CD14-positive monocyte (primary cell): ENCODE measurements at regions not wholly inside any gene's neighbourhood (a gene's known extent, or its start where the extent isn't known, plus 50 kb on each side); places are given as distances from the start of the nearest gene placed in this dataset.

Experiments
- DNase-seq, 3 donors: peaks; one replicate each; pipeline ENCODE4 v3.0.0-alpha.2; 2011 to 2022
- H2AFZ ChIP-seq: 2 replicates; pipeline ENCODE4 v1.6.0; 2012; ENCODE audit warnings: mild to moderate bottlenecking, low read depth, low read length, inconsistent platforms; ENCODE audit not compliant: insufficient read depth, poor library complexity, severe bottlenecking
- H3K27ac ChIP-seq, 2 donors: 1 replicate in 1 of 2; 2 replicates in 1 of 2; pipeline ENCODE4 v1.5.1; 2012 to 2013; ENCODE audit warnings: low read length in 2 of 2, control low read depth in 1 of 2, inconsistent platforms in 1 of 2, low read depth in 1 of 2, mild to moderate bottlenecking in 1 of 2
- H3K27me3 ChIP-seq, 2 donors: one replicate each; pipeline versions ENCODE4 v1.6.0 to v1.6.1; 2011 to 2013; ENCODE audit warnings: low read length in 2 of 2; ENCODE audit not compliant: control insufficient read depth in 2 of 2, insufficient read depth in 2 of 2
- H3K36me3 ChIP-seq, 2 donors: replicated peaks in 1 of 2; 1 replicate in 1 of 2; 2 replicates in 1 of 2; pipeline versions ENCODE4 v1.5.1 to v1.6.1; 2012 to 2013; ENCODE audit warnings: low read length in 2 of 2, control low read depth in 1 of 2, inconsistent platforms in 1 of 2, mild to moderate bottlenecking in 1 of 2; ENCODE audit not compliant: insufficient read depth in 2 of 2, control insufficient read depth in 1 of 2
- H3K4me1 ChIP-seq, 2 donors: 1 replicate in 1 of 2; 2 replicates in 1 of 2; pipeline versions ENCODE4 v1.5.1 to v1.6.1; 2012 to 2013; ENCODE audit warnings: low read length in 2 of 2, control low read depth in 1 of 2, inconsistent platforms in 1 of 2, mild to moderate bottlenecking in 1 of 2, moderate library complexity in 1 of 2; ENCODE audit not compliant: insufficient read depth in 2 of 2, control insufficient read depth in 1 of 2
- H3K4me2 ChIP-seq: replicated peaks from 2 replicates; pipeline ENCODE3; 2012; ENCODE audit warnings: low read length, moderate library complexity, mild to moderate bottlenecking; ENCODE audit not compliant: poor library complexity, severe bottlenecking; ENCODE audit errors: extremely low read depth
- H3K4me3 ChIP-seq, 3 experiments: fragments of 200-600 bp in 1 of 3; sonication (generic) in 1 of 3; replicated peaks in 1 of 3; 1 replicate in 2 of 3; 2 replicates in 1 of 3; pipeline ENCODE4 v1.5.1; 2011 to 2013; ENCODE audit warnings: low read length in 3 of 3, mild to moderate bottlenecking in 3 of 3, control low read depth in 2 of 3, low read depth in 2 of 3, inconsistent platforms in 1 of 3, moderate library complexity in 1 of 3
- H3K79me2 ChIP-seq: 2 replicates; pipeline ENCODE4 v1.6.0; 2012; ENCODE audit warnings: mild to moderate bottlenecking, control low read depth, inconsistent platforms, low read length, moderate library complexity; ENCODE audit not compliant: insufficient read depth
- H3K9ac ChIP-seq: 2 replicates; pipeline ENCODE4 v1.6.0; 2017; ENCODE audit warnings: low read length, mild to moderate bottlenecking; ENCODE audit not compliant: insufficient read depth, poor library complexity, severe bottlenecking
- H3K9me3 ChIP-seq, 2 donors: replicated peaks in 1 of 2; 1 replicate in 1 of 2; 2 replicates in 1 of 2; pipeline versions ENCODE4 v1.5.1 to v1.6.1; 2012 to 2013; ENCODE audit warnings: low read length in 2 of 2, control low read depth in 1 of 2; ENCODE audit not compliant: control insufficient read depth in 1 of 2, insufficient read depth in 1 of 2
- H4K20me1 ChIP-seq: 2 replicates; pipeline ENCODE4 v1.6.0; 2012; ENCODE audit warnings: mild to moderate bottlenecking, low read length, control low read depth, moderate library complexity; ENCODE audit not compliant: insufficient read depth
- H3K27ac Mint-ChIP-seq, 7 donors: one replicate each; pipeline ENCODE4 v1.8.0; 2020; ENCODE audit warnings: mild to moderate bottlenecking in 7 of 7, mixed read lengths in 7 of 7, moderate library complexity in 6 of 7, inconsistent platforms in 2 of 7
- H3K27me3 Mint-ChIP-seq, 3 donors: one replicate each; pipeline ENCODE4 v1.8.0; 2021 to 2022; ENCODE audit warnings: low read depth in 3 of 3, mild to moderate bottlenecking in 3 of 3, mixed read lengths in 3 of 3, moderate library complexity in 3 of 3, inconsistent platforms in 1 of 3
- H3K36me3 Mint-ChIP-seq, 2 donors: one replicate each; pipeline ENCODE4 v1.8.0; 2020; ENCODE audit warnings: mixed read lengths in 2 of 2, inconsistent platforms in 1 of 2, mild to moderate bottlenecking in 1 of 2
- H3K4me1 Mint-ChIP-seq: one replicate; pipeline ENCODE4 v1.8.0; 2020; ENCODE audit warnings: mild to moderate bottlenecking, mixed read lengths
- H3K4me3 Mint-ChIP-seq, 2 donors: one replicate each; pipeline ENCODE4 v1.8.0; 2020; ENCODE audit warnings: mild to moderate bottlenecking in 2 of 2, mixed read lengths in 2 of 2, moderate library complexity in 1 of 2
- H3K9me3 Mint-ChIP-seq, 7 donors: one replicate each; pipeline ENCODE4 v1.8.0; 2020 to 2022; ENCODE audit warnings: mixed read lengths in 7 of 7, mild to moderate bottlenecking in 6 of 7, moderate library complexity in 6 of 7, inconsistent platforms in 2 of 7
- CTCF ChIP-seq: fragments of 200-600 bp; IDR thresholded peaks from one replicate; pipeline ENCODE4 v1.8.0; 2022; ENCODE audit warnings: antibody characterized with exemption, mild to moderate bottlenecking
- WGBS: methylation state at CpG from one replicate; pipeline ENCODE4 v1.1.5; 2013; ENCODE audit warnings: missing lambda C conversion rate; ENCODE audit not compliant: insufficient coverage; 5-methylcytosine and 5-hydroxymethylcytosine counted together
- intact Hi-C, 2 donors: fragments of 100-400 bp; cut with micrococcal nuclease; formaldehyde crosslinking; loops; one replicate each; pipeline versions ENCODE4 v1.15.0 to v1.15.1; 2023

GRCh38 chr11:13602844-13603243 is 65.6 kb upstream of the FAR1 start:
- no peak overlapping the region for H3K27ac Mint-ChIP-seq
- no peak overlapping the region for H3K27ac ChIP-seq
- H3K79me2 ChIP-seq: no peaks in the 10 kb centered on the region
- no peak overlapping the region for H3K4me3 ChIP-seq
- TF ChIP-seq CTCF: no peak
- no peaks in the 10 kb centered on the region for H4K20me1 ChIP-seq
- H3K27me3 Mint-ChIP-seq: peaks cover 1 to 3% (median 2%) of the 10 kb centered on the region in 3 donors
- DNase-seq: no peak
- no peaks in the 10 kb centered on the region for H3K4me1 ChIP-seq
- H3K4me2 ChIP-seq: no peak overlapping the region
- H3K27me3 ChIP-seq: no peaks in the 10 kb centered on the region
- H3K4me3 Mint-ChIP-seq: no peak overlapping the region
- H3K4me1 Mint-ChIP-seq: no peaks in the 10 kb centered on the region
- no peaks in the 10 kb centered on the region for H3K36me3 Mint-ChIP-seq
- H3K9me3 Mint-ChIP-seq: peaks cover 0 to 3% (median 0%) of the 10 kb centered on the region in 7 donors
- no peak overlapping the region for H3K9ac ChIP-seq
- H3K9me3 ChIP-seq: no peaks in the 10 kb centered on the region
- no peak overlapping the region for H2AFZ ChIP-seq
- H3K36me3 ChIP-seq: no peaks in the 10 kb centered on the region
- intact Hi-C loops: no loop called here

- no peak overlapping the region for H2AFZ ChIP-seq
- Mint-ChIP-seq H3K36me3 (no peaks in the 10 kb centered on the region), H3K4me3 (no peak overlapping the region), H3K9me3 (peaks cover 0 to 8% (median 3%) of the 10 kb centered on the region in 7 donors), H3K27ac (no peak overlapping the region), H3K27me3 (peaks cover 2 to 8% (median 5%) of the 10 kb centered on the region in 3 donors), H3K4me1 (no peaks in the 10 kb centered on the region)
- no peak for DNase-seq
- whole genome bisulfite sequencing: 79% methylated on average over 2 of the region's 6 CpGs
- no peak overlapping the region for H3K27ac ChIP-seq
- H3K4me3 ChIP-seq: no peak overlapping the region
- H3K4me2 ChIP-seq: no peak overlapping the region
- H3K9ac ChIP-seq: no peak overlapping the region
- H3K79me2 ChIP-seq: no peaks in the 10 kb centered on the region
- no peaks in the 10 kb centered on the region for H3K4me1 ChIP-seq
- no peaks in the 10 kb centered on the region for H4K20me1 ChIP-seq
- H3K27me3 ChIP-seq: no peaks in the 10 kb centered on the region
- intact Hi-C loops: no loop called here
- H3K36me3 ChIP-seq: no peaks in the 10 kb centered on the region
- TF ChIP-seq CTCF: no peak
- no peaks in the 10 kb centered on the region for H3K9me3 ChIP-seq
These were observed 71.7 kb upstream of the FAR1 start for GRCh38 chr11:13596611-13597326.
